SK-N-MC (cell line): ENCODE measurements at regions not wholly inside any gene's neighbourhood (a gene's known extent, or its start where the extent isn't known, plus 50 kb on each side); places are given as distances from the start of the nearest gene placed in this dataset.

Experiments used
- EZH2 ChIP-seq: fragments of 200-600 bp; sonication (generic); IDR thresholded peaks from one replicate; pipeline ENCODE4 v1.6.1; 2017; ENCODE audit warnings: antibody characterized with exemption
- POLR2AphosphoS5 ChIP-seq: IDR thresholded peaks from 2 replicates; pipeline ENCODE4 v1.6.1; 2012; ENCODE audit warnings: mild to moderate bottlenecking, low read depth, low read length, borderline replicate concordance

DNA sequence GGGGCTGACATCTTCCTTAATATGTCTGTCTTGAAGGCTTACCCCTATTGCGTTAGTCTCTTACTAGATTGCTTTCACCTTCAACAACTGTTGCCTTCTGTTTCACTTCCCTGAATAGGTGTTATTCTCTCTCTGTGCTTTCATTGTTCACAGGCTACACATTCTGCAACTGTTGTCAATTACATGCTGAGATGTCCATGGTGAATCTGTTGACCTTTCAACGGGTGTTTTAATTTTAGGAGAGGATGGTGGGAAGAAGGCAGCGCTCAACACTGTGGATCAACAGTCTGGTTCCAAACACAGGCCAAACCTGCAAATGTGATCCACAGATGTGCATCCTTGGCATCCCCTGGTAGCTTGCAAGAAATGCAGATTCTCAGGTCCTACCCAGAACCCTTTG is 101.9 kb downstream of the DACT1 start:
- TF ChIP-seq EZH2 (no peak), POLR2AphosphoS5 (no peak)
